Activated B cell treated with CpG ODN at 0.5 μM for 24 hours (primary cell): ENCODE measurements at regions not wholly inside any gene's neighbourhood (a gene's known extent, or its start where the extent isn't known, plus 50 kb on each side); places are given as distances from the start of the nearest gene placed in this dataset.

Source experiments
- ATAC-seq: fragments of 200-7000 bp; cut with Tn5 transposase; one replicate; pipeline ENCODE4 v1.10.0; 2021; ENCODE audit warnings: low read depth, mild to moderate bottlenecking, moderate library complexity
- CTCF ChIA-PET: fragments of 350-600 bp; sonication (Branson Sonifier 250); formaldehyde crosslinking; loops from one replicate; lab custom pipeline; 2021; ENCODE audit warnings: antibody characterized with exemption; lab: Charles Lee
- POLR2A ChIA-PET: fragments of 350-600 bp; sonication (Branson Sonifier 250); formaldehyde crosslinking; loops from one replicate; lab custom pipeline; 2021; ENCODE audit warnings: antibody characterized with exemption; lab: Charles Lee
- DNase-seq: peaks from one replicate; pipeline ENCODE4 v3.0.0; 2022
- H3K27ac Mint-ChIP-seq: one replicate; pipeline ENCODE4 v1.8.0; 2020; ENCODE audit warnings: mixed read lengths
- H3K27me3 Mint-ChIP-seq: one replicate; pipeline ENCODE4 v1.8.0; 2021; ENCODE audit warnings: mixed read lengths
- H3K36me3 Mint-ChIP-seq: one replicate; pipeline ENCODE4 v1.8.0; 2021; ENCODE audit warnings: low read depth, mixed read lengths
- H3K4me1 Mint-ChIP-seq: one replicate; pipeline ENCODE4 v1.8.0; 2021; ENCODE audit warnings: mixed read lengths
- H3K4me3 Mint-ChIP-seq: one replicate; pipeline ENCODE4 v1.8.0; 2020; ENCODE audit warnings: mild to moderate bottlenecking, mixed read lengths
- H3K9me3 Mint-ChIP-seq: one replicate; pipeline ENCODE4 v1.8.0; 2020; ENCODE audit warnings: mixed read lengths
- CTCF ChIP-seq: fragments of 200-600 bp; IDR thresholded peaks from one replicate; pipeline ENCODE4 v1.8.0; 2022; ENCODE audit warnings: antibody characterized with exemption, mild to moderate bottlenecking
- intact Hi-C: fragments of 100-400 bp; cut with micrococcal nuclease; formaldehyde crosslinking; loops from one replicate; pipeline ENCODE4 v1.15.1; 2024

GRCh38 chr1:238900334-238900865 lies 486.0 kb upstream of the CHRM3 start:
- no peak overlapping the region for H3K27ac Mint-ChIP-seq
- no peaks in the 10 kb centered on the region for H3K36me3 Mint-ChIP-seq
- no peaks in the 10 kb centered on the region for H3K27me3 Mint-ChIP-seq
- ATAC-seq (no peak), DNase-seq (no peak)
- H3K9me3 Mint-ChIP-seq: peaks cover 13% of the 10 kb centered on the region
- CTCF ChIA-PET: no interaction called here
- no peaks in the 10 kb centered on the region for H3K4me1 Mint-ChIP-seq
- POLR2A ChIA-PET: no interaction called here
- no peak overlapping the region for H3K4me3 Mint-ChIP-seq
- intact Hi-C loops: no loop called here
- TF ChIP-seq CTCF: no peak

- no peaks in the 10 kb centered on the region for H3K4me1 Mint-ChIP-seq
- ChIA-PET POLR2A (no interaction called here), CTCF (no interaction called here)
- DNase-seq: no peak
- no peak overlapping the region for H3K4me3 Mint-ChIP-seq
- intact Hi-C loops: no loop called here
- H3K9me3 Mint-ChIP-seq: peaks cover 9% of the 10 kb centered on the region
- no peak overlapping the region for H3K27ac Mint-ChIP-seq
- H3K36me3 Mint-ChIP-seq: no peaks in the 10 kb centered on the region
- no peaks in the 10 kb centered on the region for H3K27me3 Mint-ChIP-seq
- no peak for TF ChIP-seq CTCF
- ATAC-seq: no peak
Observed at GRCh38 chr1:238898856-238899255, 487.5 kb upstream of the CHRM3 start.

- no peak for ATAC-seq
- no peaks in the 10 kb centered on the region for H3K36me3 Mint-ChIP-seq
- intact Hi-C loops: no loop called here
- peaks cover 5% of the 10 kb centered on the region for H3K9me3 Mint-ChIP-seq
- DNase-seq: no peak
- H3K27me3 Mint-ChIP-seq: no peaks in the 10 kb centered on the region
- no peaks in the 10 kb centered on the region for H3K4me1 Mint-ChIP-seq
- no peak overlapping the region for H3K27ac Mint-ChIP-seq
- TF ChIP-seq CTCF: no peak
- POLR2A ChIA-PET: no interaction called here
- H3K4me3 Mint-ChIP-seq: no peak overlapping the region
- CTCF ChIA-PET: no interaction called here
Observed at GRCh38 chr1:238895911-238896310, 490.5 kb upstream of the CHRM3 start.

- Mint-ChIP-seq H3K9me3 (peaks cover under 1% of the 10 kb centered on the region), H3K4me3 (no peak overlapping the region), H3K4me1 (no peaks in the 10 kb centered on the region), H3K36me3 (no peaks in the 10 kb centered on the region), H3K27ac (no peak overlapping the region), H3K27me3 (no peaks in the 10 kb centered on the region)
- ChIA-PET CTCF (no interaction called here), POLR2A (no interaction called here)
- TF ChIP-seq CTCF: no peak
- no peak for DNase-seq
- intact Hi-C loops: no loop called here
- ATAC-seq: no peak
Observed at GRCh38 chr1:238892612-238893011, 493.8 kb upstream of the CHRM3 start.

GRCh38 chr1:238861342-238862066 lies 524.9 kb upstream of the CHRM3 start:
- ChIA-PET POLR2A (no interaction called here), CTCF (no interaction called here)
- ATAC-seq (no peak), DNase-seq (no peak)
- intact Hi-C loops: no loop called here
- no peak for TF ChIP-seq CTCF
- H3K9me3 Mint-ChIP-seq: peaks cover 16% of the 10 kb centered on the region
- no peaks in the 10 kb centered on the region for H3K27me3 Mint-ChIP-seq
- H3K27ac Mint-ChIP-seq: no peak overlapping the region
- no peak overlapping the region for H3K4me3 Mint-ChIP-seq
- H3K36me3 Mint-ChIP-seq: no peaks in the 10 kb centered on the region
- no peaks in the 10 kb centered on the region for H3K4me1 Mint-ChIP-seq
